Psoas muscle (tissue), 7 donors: ENCODE measurements at regions not wholly inside any gene's neighbourhood (a gene's known extent, or its start where the extent isn't known, plus 50 kb on each side); places are given as distances from the start of the nearest gene placed in this dataset.
A peak's percentile ranks its signal among the peaks of the same experiment; 100 is the strongest.
"Not testable (repeated sequence)": the region's sequence is repeated elsewhere in the genome, so short reads cannot be mapped to it uniquely, and the experiment has no call there.

Experiments used
- ATAC-seq, 4 donors: fragments of 200-7000 bp; cut with Tn5 transposase; one replicate each; pipeline ENCODE4 v1.9.1; 2020; ENCODE audit warnings: moderate library complexity in 3 of 4, mild to moderate bottlenecking in 2 of 4
- DNase-seq, 2 donors: peaks; one replicate each; pipeline ENCODE4 v3.0.0-alpha.2; 2020
- H3K27ac ChIP-seq: fragments of 200-600 bp; one replicate; pipeline ENCODE4 v1.8.0; 2022
- H3K27me3 ChIP-seq, 3 donors: fragments of 200-600 bp in 1 of 3; one replicate each; pipeline versions ENCODE4 v1.6.1 to v1.8.0; 2013 to 2022; ENCODE audit warnings: low read length in 2 of 3, mild to moderate bottlenecking in 2 of 3, moderate library complexity in 1 of 3; ENCODE audit not compliant: insufficient read depth in 3 of 3
- H3K36me3 ChIP-seq, 2 donors: fragments of 200-600 bp in 1 of 2; one replicate each; pipeline versions ENCODE4 v1.6.1 to v1.8.0; 2013 to 2022; ENCODE audit warnings: low read depth in 1 of 2, mild to moderate bottlenecking in 1 of 2, moderate library complexity in 1 of 2; ENCODE audit not compliant: insufficient read depth in 1 of 2
- H3K4me1 ChIP-seq: fragments of 200-600 bp; one replicate; pipeline ENCODE4 v1.8.0; 2022
- H3K4me3 ChIP-seq: fragments of 200-600 bp; one replicate; pipeline ENCODE4 v1.8.0; 2022; ENCODE audit warnings: mild to moderate bottlenecking
- H3K9me3 ChIP-seq: fragments of 200-600 bp; one replicate; pipeline ENCODE4 v1.8.0; 2022
- CTCF ChIP-seq: fragments of 200-600 bp; IDR thresholded peaks from one replicate; pipeline ENCODE4 v1.8.0; 2022; ENCODE audit warnings: antibody characterized with exemption
- WGBS, 3 donors: extraction: QIAGEN DNeasy Blood & Tissue Kit; methylation state at CpG; one replicate each; pipeline versions ENCODE4 v1.1.6 to v1.1.7; 2013; 5-methylcytosine and 5-hydroxymethylcytosine counted together
- intact Hi-C, 2 donors: fragments of 100-400 bp; cut with DNase I; formaldehyde crosslinking; loops; one replicate each; pipeline versions ENCODE4 v1.11.0 to v1.14.2; 2022
- donor health status: healthy with polysubstance abuse.
- donor health status: DM: no; HTN: no; CAD: no; lungs with moderate emphysema.
- donor health status: Bipolar disorder and iron deficiency.
- donor health status: healthy.
- donor health status: DM: yes; HTN: yes; CAD: no.
- donor health status: DM: no; HTN: no; CAD: no.
- donor health status: DM: yes; HTN: yes; CAD: no.

DNA sequence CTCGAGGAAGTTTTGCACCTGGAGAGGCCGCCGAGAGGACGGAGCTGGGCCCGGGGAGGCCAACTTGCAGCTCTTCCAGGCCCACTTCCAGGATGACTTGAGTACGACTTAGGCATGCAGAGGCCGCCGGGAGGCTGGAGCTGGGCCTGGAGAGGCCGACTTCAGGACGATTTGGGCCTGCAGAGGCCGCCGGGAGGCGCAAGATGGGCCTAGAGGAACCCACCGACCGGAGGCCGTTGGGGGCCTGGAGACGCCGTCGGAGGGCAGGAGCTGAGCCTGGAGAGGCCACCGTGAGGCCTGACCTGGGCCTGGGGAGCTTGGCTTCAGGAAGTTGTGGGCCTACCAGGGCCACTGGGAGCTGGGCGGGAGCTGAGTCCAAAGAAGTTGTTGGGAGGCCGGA, 250.5 kb upstream of the NUPR2 start:
- H3K4me3 ChIP-seq, H3K27ac ChIP-seq, H3K4me1 ChIP-seq, H3K36me3 ChIP-seq, H3K27me3 ChIP-seq, ATAC-seq, H3K9me3 ChIP-seq, intact Hi-C loops, DNase-seq: not testable (repeated sequence)
- 86 to 95% (median 93%) methylated on average over 17 to 22 of the region's 22 CpGs for WGBS, 3 donors

DNA sequence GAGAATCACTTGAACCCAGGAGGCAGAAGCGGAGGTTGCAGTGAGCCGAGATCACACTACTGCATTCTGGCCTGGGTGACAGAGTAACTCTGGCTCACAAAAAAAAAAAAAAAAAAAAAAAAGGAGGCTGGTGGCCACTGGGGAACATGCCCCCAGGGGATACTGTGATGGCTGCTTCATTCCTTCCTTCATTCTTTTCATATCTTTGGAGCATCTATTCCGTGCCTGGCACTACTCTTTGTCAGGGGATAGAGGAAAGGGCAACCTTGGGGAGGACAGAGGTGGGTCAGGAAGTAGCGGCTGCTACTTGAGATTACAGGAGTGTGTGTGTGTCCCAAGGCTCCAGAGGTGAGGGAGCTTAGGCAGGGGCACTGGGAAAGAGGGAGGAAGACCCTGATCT, 236.4 kb upstream of the NUPR2 start:
- H3K4me3 ChIP-seq, H3K36me3 ChIP-seq, ATAC-seq, H3K27me3 ChIP-seq, intact Hi-C loops, H3K9me3 ChIP-seq, H3K4me1 ChIP-seq, H3K27ac ChIP-seq, DNase-seq: not testable (repeated sequence)
- WGBS, 3 donors, result 74 to 78% (median 75%) methylated on average over 3 to 4 of the region's 4 CpGs

GRCh38 chr7:56351181-56351580, 235.0 kb upstream of the NUPR2 start:
- H3K4me1 ChIP-seq, ATAC-seq, H3K9me3 ChIP-seq, H3K4me3 ChIP-seq, intact Hi-C loops, H3K27me3 ChIP-seq, DNase-seq, H3K27ac ChIP-seq, H3K36me3 ChIP-seq: not testable (repeated sequence)
- 77 to 82% (median 80%) methylated on average over 8 of the region's 8 CpGs for WGBS, 3 donors

DNA sequence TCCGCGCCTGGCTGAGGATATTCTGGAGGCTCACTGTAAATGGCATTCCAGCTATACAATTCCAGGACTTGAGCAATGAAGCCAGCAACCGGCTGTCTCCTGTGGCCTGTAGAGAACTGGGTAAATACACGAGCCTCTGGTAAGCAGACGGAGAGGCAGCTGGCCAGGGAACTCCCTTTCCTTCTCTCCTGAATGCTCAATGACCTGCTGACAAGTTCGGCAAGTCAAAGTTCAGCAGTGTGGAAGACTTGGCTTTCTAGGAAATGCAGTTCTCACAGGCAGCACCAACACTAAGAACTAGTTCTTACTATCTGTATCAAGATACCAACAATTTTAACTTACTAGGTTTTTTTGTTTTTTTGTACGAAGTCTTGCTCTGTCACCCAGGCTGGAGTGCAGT, 232.1 kb upstream of the NUPR2 start:
- ATAC-seq, H3K27me3 ChIP-seq, H3K9me3 ChIP-seq, DNase-seq, H3K4me3 ChIP-seq, H3K36me3 ChIP-seq, H3K27ac ChIP-seq, intact Hi-C loops, H3K4me1 ChIP-seq: not testable (repeated sequence)
- 79 to 82% (median 80%) methylated on average over 7 of the region's 7 CpGs for WGBS, 3 donors

- intact Hi-C loops, H3K9me3 ChIP-seq, DNase-seq, H3K36me3 ChIP-seq, H3K4me1 ChIP-seq, ATAC-seq, H3K27me3 ChIP-seq, H3K27ac ChIP-seq, H3K4me3 ChIP-seq: not testable (repeated sequence)
- 62 to 75% (median 72%) methylated on average over 9 of the region's 9 CpGs for WGBS, 3 donors
These were observed 212.1 kb upstream of the NUPR2 start for GRCh38 chr7:56328327-56328726.

DNA sequence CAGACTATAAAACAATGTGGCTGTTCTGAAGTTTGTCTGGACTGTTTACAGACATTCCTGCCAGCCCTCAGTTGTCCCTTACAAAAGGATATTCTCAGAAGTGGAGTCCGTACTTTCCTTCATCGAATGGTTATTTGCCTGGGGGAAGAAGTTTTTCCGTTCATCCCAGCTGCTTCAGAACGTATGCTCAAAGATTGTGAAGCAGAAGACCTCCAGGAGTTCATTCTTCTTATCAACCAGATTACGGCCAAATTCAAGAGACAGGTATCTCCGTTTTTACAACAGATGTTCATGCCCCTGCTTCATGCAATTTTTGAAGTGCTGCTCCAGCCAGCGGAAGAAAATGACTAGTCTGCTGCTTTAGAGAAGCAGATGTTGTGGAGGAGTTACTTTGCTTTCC, 174.3 kb upstream of the NUPR2 start:
- WGBS, 3 donors, result 74 to 75% (median 74%) methylated on average over 7 of the region's 7 CpGs
- Histone ChIP-seq H3K27me3 (peaks cover 0 to 4% (median 0%) of the 10 kb centered on the region in 3 donors), H3K27ac (no peak overlapping the region), H3K9me3 (no peaks in the 10 kb centered on the region), H3K4me3 (no peak overlapping the region), H3K4me1 (no peaks in the 10 kb centered on the region), H3K36me3 (no peaks in the 10 kb centered on the region)
- ATAC-seq, result no peak
- no peak for TF ChIP-seq CTCF
- DNase-seq, result no peak
- intact Hi-C loops, result no loop called here

- WGBS, 3 donors, result 2 to 9% (median 2%) methylated on average over 49 to 57 of the region's 57 CpGs
- Histone ChIP-seq H3K9me3 (no peaks in the 10 kb centered on the region), H3K36me3 (no peaks in the 10 kb centered on the region), H3K27me3 (peaks cover 0 to 4% (median 0%) of the 10 kb centered on the region in 3 donors), H3K27ac (no peak overlapping the region), H3K4me1 (no peaks in the 10 kb centered on the region), H3K4me3 (peak overlapping the region; percentile 61)
- intact Hi-C loops, result no loop called here
- TF ChIP-seq CTCF, result no peak
- DNase-seq (peak; percentile 29 to 71), ATAC-seq (peak; percentile 43 to 90 (median 74))
These were observed 171.4 kb upstream of the NUPR2 start for GRCh38 chr7:56287429-56288138.
